ENCODE measurements at regions not wholly inside any gene's neighbourhood (a gene's known extent, or its start where the extent isn't known, plus 50 kb on each side); places are given as distances from the start of the nearest gene placed in this dataset.

DNA sequence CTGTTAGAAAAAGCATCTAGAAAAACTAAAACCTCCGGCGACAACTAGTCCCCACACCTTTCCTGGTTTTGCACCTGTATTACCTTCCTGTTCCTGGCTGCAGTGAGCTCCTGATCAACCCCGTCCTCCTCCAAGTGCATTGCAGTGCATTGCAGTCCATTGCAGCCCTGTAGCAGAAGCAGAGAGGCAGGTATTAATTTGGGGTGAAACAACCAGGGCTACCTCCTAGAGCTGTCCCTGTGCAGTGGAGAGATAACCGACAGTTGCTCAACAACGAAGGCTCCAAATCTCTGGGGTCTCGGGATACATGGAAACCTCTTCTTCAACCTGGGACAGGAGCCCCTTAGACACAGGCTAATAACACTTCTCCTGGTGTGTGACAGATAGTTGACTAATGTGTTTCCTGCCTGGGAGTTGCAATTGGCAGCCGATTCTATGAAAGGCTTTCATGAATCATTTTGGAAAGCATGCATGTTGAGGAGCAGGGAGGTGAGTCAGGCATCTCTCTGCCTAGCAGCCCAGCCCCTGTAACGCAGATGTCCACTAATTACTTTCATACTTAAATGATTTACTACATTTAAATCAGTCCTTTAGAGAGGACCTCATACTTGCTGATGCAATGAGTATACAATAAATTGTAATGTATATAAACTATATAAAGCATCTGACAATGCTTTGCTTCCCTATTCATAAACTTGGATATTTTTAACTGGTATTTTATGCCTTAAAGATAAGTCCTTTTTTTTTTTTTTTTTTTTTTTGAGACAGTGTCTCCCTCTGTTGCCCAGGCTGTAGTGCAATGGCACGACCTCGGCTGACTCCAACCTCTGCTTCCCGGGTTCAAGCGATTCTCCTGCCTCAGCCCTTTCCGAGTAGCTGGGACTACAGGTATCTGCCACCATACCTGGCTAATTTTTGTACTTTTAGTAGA lies 59.0 kb downstream of the PRR15 start:
- peak; percentile 40 for TF ChIP-seq YY1 (IDR thresholded peaks at IDR 0.05; ENCODE audit: extremely low read depth, insufficient replicate concordance, low read depth, low read length)
- TF ChIP-seq, protein P1, sequence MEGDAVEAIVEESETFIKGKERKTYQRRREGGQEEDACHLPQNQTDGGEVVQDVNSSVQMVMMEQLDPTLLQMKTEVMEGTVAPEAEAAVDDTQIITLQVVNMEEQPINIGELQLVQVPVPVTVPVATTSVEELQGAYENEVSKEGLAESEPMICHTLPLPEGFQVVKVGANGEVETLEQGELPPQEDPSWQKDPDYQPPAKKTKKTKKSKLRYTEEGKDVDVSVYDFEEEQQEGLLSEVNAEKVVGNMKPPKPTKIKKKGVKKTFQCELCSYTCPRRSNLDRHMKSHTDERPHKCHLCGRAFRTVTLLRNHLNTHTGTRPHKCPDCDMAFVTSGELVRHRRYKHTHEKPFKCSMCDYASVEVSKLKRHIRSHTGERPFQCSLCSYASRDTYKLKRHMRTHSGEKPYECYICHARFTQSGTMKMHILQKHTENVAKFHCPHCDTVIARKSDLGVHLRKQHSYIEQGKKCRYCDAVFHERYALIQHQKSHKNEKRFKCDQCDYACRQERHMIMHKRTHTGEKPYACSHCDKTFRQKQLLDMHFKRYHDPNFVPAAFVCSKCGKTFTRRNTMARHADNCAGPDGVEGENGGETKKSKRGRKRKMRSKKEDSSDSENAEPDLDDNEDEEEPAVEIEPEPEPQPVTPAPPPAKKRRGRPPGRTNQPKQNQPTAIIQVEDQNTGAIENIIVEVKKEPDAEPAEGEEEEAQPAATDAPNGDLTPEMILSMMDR (IDR thresholded peaks at IDR 0.05 in 2 of 3, conservative IDR thresholded peaks at IDR 0.05 in 1 of 3; ENCODE audit: borderline replicate concordance in 1 of 3, insufficient read depth in 1 of 3, low read depth in 2 of 3, low read length in 2 of 3) = no peak
